H7 (cell line): ENCODE measurements at regions not wholly inside any gene's neighbourhood (a gene's known extent, or its start where the extent isn't known, plus 50 kb on each side); places are given as distances from the start of the nearest gene placed in this dataset.

ENCODE experiments used
- DNase-seq: peaks from one replicate; pipeline ENCODE4 v3.0.0; 2012
- H3K27me3 ChIP-seq: 2 replicates; pipeline ENCODE4 v1.6.0; 2011; ENCODE audit warnings: mild to moderate bottlenecking, low read length; ENCODE audit not compliant: control insufficient read depth, insufficient read depth
- H3K36me3 ChIP-seq: replicated peaks from 2 replicates; pipeline ENCODE4 v1.5.1; 2011; ENCODE audit warnings: low read length; ENCODE audit not compliant: control insufficient read depth, insufficient read depth
- H3K4me3 ChIP-seq: 2 replicates; pipeline ENCODE4 v1.5.1; 2011; ENCODE audit warnings: low read depth, mild to moderate bottlenecking, control low read depth, low read length, moderate library complexity; ENCODE audit not compliant: insufficient read depth

- no peak overlapping the region for H3K4me3 ChIP-seq
- H3K36me3 ChIP-seq, result no peaks in the 10 kb centered on the region
- DNase-seq, result no peak
- no peaks in the 10 kb centered on the region for H3K27me3 ChIP-seq
Observed at GRCh38 chr2:128958241-128958640, 639.6 kb upstream of the HS6ST1 start.

GRCh38 chr2:128967646-128968045, 649.0 kb upstream of the HS6ST1 start:
- Histone ChIP-seq H3K36me3 (no peaks in the 10 kb centered on the region), H3K27me3 (no peaks in the 10 kb centered on the region), H3K4me3 (no peak overlapping the region)
- DNase-seq, result no peak

GRCh38 chr2:128969374-128969773, 650.7 kb upstream of the HS6ST1 start:
- DNase-seq, result no peak
- Histone ChIP-seq H3K36me3 (no peaks in the 10 kb centered on the region), H3K4me3 (no peak overlapping the region), H3K27me3 (no peaks in the 10 kb centered on the region)

- H3K4me3 ChIP-seq, result no peak overlapping the region
- H3K36me3 ChIP-seq, result no peaks in the 10 kb centered on the region
- no peaks in the 10 kb centered on the region for H3K27me3 ChIP-seq
- DNase-seq, result no peak
Observed at GRCh38 chr2:128970332-128971116, 651.9 kb upstream of the HS6ST1 start.

GRCh38 chr2:128973566-128973965, 654.9 kb upstream of the HS6ST1 start:
- no peak for DNase-seq
- Histone ChIP-seq H3K4me3 (no peak overlapping the region), H3K36me3 (no peaks in the 10 kb centered on the region), H3K27me3 (no peaks in the 10 kb centered on the region)

- Histone ChIP-seq H3K27me3 (no peaks in the 10 kb centered on the region), H3K36me3 (no peaks in the 10 kb centered on the region), H3K4me3 (no peak overlapping the region)
- DNase-seq, result peak; percentile 36
Observed at GRCh38 chr2:128978212-128978611, 659.5 kb upstream of the HS6ST1 start.

- H3K36me3 ChIP-seq, result no peaks in the 10 kb centered on the region
- no peak overlapping the region for H3K4me3 ChIP-seq
- DNase-seq, result peak; percentile 39
- H3K27me3 ChIP-seq, result no peaks in the 10 kb centered on the region
Observed at GRCh38 chr2:128979182-128979581, 660.5 kb upstream of the HS6ST1 start.

GRCh38 chr2:128980475-128980874, 661.8 kb upstream of the HS6ST1 start:
- no peak for DNase-seq
- no peaks in the 10 kb centered on the region for H3K36me3 ChIP-seq
- no peaks in the 10 kb centered on the region for H3K27me3 ChIP-seq
- H3K4me3 ChIP-seq, result no peak overlapping the region

GRCh38 chr2:128981353-128981752, 662.7 kb upstream of the HS6ST1 start:
- H3K4me3 ChIP-seq, result no peak overlapping the region
- no peaks in the 10 kb centered on the region for H3K36me3 ChIP-seq
- DNase-seq, result no peak
- H3K27me3 ChIP-seq, result no peaks in the 10 kb centered on the region

GRCh38 chr2:128982001-128982400, 663.3 kb upstream of the HS6ST1 start:
- Histone ChIP-seq H3K27me3 (no peaks in the 10 kb centered on the region), H3K4me3 (no peak overlapping the region), H3K36me3 (no peaks in the 10 kb centered on the region)
- no peak for DNase-seq

- Histone ChIP-seq H3K27me3 (no peaks in the 10 kb centered on the region), H3K36me3 (no peaks in the 10 kb centered on the region), H3K4me3 (no peak overlapping the region)
- DNase-seq, result no peak
Observed at GRCh38 chr2:128982670-128983069, 664.0 kb upstream of the HS6ST1 start.

- H3K36me3 ChIP-seq, result no peaks in the 10 kb centered on the region
- DNase-seq, result no peak
- no peak overlapping the region for H3K4me3 ChIP-seq
- H3K27me3 ChIP-seq, result no peaks in the 10 kb centered on the region
Observed at GRCh38 chr2:128983094-128983493, 664.4 kb upstream of the HS6ST1 start.

- Histone ChIP-seq H3K27me3 (no peaks in the 10 kb centered on the region), H3K4me3 (no peak overlapping the region), H3K36me3 (no peaks in the 10 kb centered on the region)
- DNase-seq, result no peak
Observed at GRCh38 chr2:128984081-128984480, 665.4 kb upstream of the HS6ST1 start.

- Histone ChIP-seq H3K36me3 (no peaks in the 10 kb centered on the region), H3K4me3 (no peak overlapping the region), H3K27me3 (no peaks in the 10 kb centered on the region)
- DNase-seq, result no peak
Observed at GRCh38 chr2:128984855-128985254, 666.2 kb upstream of the HS6ST1 start.

- Histone ChIP-seq H3K36me3 (no peaks in the 10 kb centered on the region), H3K27me3 (no peaks in the 10 kb centered on the region), H3K4me3 (no peak overlapping the region)
- DNase-seq, result no peak
Observed at GRCh38 chr2:128986026-128986715, 667.5 kb upstream of the HS6ST1 start.
